ENCODE measurements at regions not wholly inside any gene's neighbourhood (a gene's known extent, or its start where the extent isn't known, plus 50 kb on each side); places are given as distances from the start of the nearest gene placed in this dataset.

DNA sequence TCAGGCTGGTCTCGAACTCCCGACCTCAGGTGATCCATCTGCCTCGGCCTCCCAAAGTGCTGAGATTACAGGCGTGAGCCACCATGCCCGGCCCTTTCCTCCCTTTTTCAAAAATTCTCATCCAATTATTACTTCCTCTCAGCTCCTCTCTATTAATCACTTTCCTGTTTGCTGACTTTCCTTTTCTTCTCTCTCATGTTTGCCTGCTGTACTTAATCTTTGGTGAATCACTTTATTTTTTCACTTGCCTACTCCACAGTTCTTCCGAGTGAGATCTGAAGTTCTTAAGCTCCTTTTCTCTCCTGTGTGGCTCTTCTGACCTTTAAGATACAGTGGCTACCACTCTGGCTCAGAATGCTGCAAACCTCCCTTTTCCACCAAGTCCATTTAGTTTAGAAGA is 126.3 kb upstream of the SERTAD2 start:
- TF ChIP-seq, protein P1, sequence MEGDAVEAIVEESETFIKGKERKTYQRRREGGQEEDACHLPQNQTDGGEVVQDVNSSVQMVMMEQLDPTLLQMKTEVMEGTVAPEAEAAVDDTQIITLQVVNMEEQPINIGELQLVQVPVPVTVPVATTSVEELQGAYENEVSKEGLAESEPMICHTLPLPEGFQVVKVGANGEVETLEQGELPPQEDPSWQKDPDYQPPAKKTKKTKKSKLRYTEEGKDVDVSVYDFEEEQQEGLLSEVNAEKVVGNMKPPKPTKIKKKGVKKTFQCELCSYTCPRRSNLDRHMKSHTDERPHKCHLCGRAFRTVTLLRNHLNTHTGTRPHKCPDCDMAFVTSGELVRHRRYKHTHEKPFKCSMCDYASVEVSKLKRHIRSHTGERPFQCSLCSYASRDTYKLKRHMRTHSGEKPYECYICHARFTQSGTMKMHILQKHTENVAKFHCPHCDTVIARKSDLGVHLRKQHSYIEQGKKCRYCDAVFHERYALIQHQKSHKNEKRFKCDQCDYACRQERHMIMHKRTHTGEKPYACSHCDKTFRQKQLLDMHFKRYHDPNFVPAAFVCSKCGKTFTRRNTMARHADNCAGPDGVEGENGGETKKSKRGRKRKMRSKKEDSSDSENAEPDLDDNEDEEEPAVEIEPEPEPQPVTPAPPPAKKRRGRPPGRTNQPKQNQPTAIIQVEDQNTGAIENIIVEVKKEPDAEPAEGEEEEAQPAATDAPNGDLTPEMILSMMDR (IDR thresholded peaks at IDR 0.05; ENCODE audit: low read length) = no peak
- no peak for TF ChIP-seq EZH2 (IDR thresholded peaks at IDR 0.05; ENCODE audit: borderline replicate concordance, low read length)

Data from OCI-LY1 (cell line).